ENCODE measurements at regions not wholly inside any gene's neighbourhood (a gene's known extent, or its start where the extent isn't known, plus 50 kb on each side); places are given as distances from the start of the nearest gene placed in this dataset.

DNA sequence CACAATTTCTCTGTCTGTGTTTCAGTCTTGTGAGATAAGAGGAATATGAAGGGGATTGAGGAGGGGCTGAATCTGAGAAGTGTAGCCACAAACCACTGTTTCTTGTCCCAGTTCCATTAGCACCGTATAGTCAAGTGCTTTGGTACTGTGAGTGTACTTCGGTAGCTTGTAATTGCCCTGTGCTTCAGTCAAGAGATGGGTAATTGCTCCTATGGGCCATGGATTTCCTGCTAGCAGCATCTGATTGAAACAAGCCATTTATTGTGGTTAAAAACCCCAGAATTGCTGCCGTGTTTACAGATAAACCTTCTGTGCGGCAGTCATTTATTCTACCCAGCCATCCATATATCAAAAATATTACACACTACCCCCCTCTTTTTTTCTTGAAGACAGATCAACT, 98.6 kb downstream of the MAT2B start:
- Histone ChIP-seq H3K36me3 (ENCODE audit: control insufficient read depth, insufficient read depth, low read length) (no peaks in the 10 kb centered on the region), H3K27ac (ENCODE audit: low read depth, low read length) (no peak overlapping the region), H3K9ac (ENCODE audit: low read length) (no peak overlapping the region), H3K4me3 (ENCODE audit: low read length) (no peak overlapping the region), H3K27me3 (ENCODE audit: control insufficient read depth, insufficient read depth, low read length) (no peaks in the 10 kb centered on the region), H3K4me1 (ENCODE audit: control insufficient read depth, insufficient read depth, low read length) (no peaks in the 10 kb centered on the region)

DNA sequence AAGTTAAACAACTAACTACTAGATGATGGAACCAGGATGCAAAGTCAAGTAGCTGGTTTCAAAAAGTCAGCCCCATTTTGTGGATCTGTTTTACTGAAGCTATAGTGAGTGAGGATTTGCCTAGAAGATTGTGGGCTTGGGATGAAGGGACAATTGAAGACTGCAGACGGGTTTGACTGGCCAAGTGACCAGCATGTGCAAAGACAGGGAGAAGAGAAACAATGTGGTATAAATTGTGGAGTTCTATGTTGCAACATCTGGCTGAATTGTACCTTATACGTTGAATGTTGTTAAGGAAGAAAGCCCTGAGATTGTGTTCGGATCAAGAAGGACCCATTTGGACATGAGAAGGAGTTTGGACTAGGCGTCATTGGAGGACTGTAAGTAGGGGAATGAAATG, 101.8 kb downstream of the MAT2B start:
- Histone ChIP-seq H3K27ac (ENCODE audit: low read depth, low read length) (no peak overlapping the region), H3K9ac (ENCODE audit: low read length) (no peak overlapping the region), H3K4me3 (ENCODE audit: low read length) (no peak overlapping the region), H3K36me3 (ENCODE audit: control insufficient read depth, insufficient read depth, low read length) (no peaks in the 10 kb centered on the region), H3K4me1 (ENCODE audit: control insufficient read depth, insufficient read depth, low read length) (no peaks in the 10 kb centered on the region), H3K27me3 (ENCODE audit: control insufficient read depth, insufficient read depth, low read length) (no peaks in the 10 kb centered on the region)

DNA sequence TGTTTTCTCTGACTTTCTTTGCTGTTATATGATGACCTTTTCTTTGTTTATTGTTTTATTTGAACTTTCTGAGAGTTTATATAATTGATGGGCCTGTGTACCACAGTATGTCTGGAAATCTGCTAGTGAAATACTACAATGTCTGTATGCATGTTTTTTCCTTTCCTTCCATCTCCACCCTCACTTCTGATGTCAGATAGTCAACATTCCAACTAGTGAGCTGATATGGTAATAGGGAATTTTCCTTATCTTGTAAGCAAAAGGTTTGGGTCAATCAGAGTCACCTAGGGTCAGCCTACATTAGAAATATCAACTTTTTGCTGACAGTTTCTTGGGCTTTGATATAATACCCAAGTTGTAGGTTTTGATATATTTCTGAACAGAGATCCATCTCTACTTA, 103.2 kb downstream of the MAT2B start:
- Histone ChIP-seq H3K4me3 (ENCODE audit: low read length) (no peak overlapping the region), H3K27me3 (ENCODE audit: control insufficient read depth, insufficient read depth, low read length) (no peaks in the 10 kb centered on the region), H3K36me3 (ENCODE audit: control insufficient read depth, insufficient read depth, low read length) (no peaks in the 10 kb centered on the region), H3K9ac (ENCODE audit: low read length) (no peak overlapping the region), H3K27ac (ENCODE audit: low read depth, low read length) (no peak overlapping the region), H3K4me1 (ENCODE audit: control insufficient read depth, insufficient read depth, low read length) (no peaks in the 10 kb centered on the region)

GRCh38 chr5:163609910-163610309, 104.5 kb downstream of the MAT2B start:
- H3K4me1 ChIP-seq (ENCODE audit: control insufficient read depth, insufficient read depth, low read length): no peaks in the 10 kb centered on the region
- H3K27me3 ChIP-seq (ENCODE audit: control insufficient read depth, insufficient read depth, low read length): no peaks in the 10 kb centered on the region
- no peak overlapping the region for H3K4me3 ChIP-seq (ENCODE audit: low read length)
- no peaks in the 10 kb centered on the region for H3K36me3 ChIP-seq (ENCODE audit: control insufficient read depth, insufficient read depth, low read length)
- no peak overlapping the region for H3K9ac ChIP-seq (ENCODE audit: low read length)
- no peak overlapping the region for H3K27ac ChIP-seq (ENCODE audit: low read depth, low read length)

GRCh38 chr5:163612358-163613149, 107.1 kb downstream of the MAT2B start:
- Histone ChIP-seq H3K36me3 (ENCODE audit: control insufficient read depth, insufficient read depth, low read length) (no peaks in the 10 kb centered on the region), H3K4me3 (ENCODE audit: low read length) (no peak overlapping the region), H3K9ac (ENCODE audit: low read length) (no peak overlapping the region), H3K27ac (ENCODE audit: low read depth, low read length) (no peak overlapping the region), H3K4me1 (ENCODE audit: control insufficient read depth, insufficient read depth, low read length) (no peaks in the 10 kb centered on the region), H3K27me3 (ENCODE audit: control insufficient read depth, insufficient read depth, low read length) (no peaks in the 10 kb centered on the region)

DNA sequence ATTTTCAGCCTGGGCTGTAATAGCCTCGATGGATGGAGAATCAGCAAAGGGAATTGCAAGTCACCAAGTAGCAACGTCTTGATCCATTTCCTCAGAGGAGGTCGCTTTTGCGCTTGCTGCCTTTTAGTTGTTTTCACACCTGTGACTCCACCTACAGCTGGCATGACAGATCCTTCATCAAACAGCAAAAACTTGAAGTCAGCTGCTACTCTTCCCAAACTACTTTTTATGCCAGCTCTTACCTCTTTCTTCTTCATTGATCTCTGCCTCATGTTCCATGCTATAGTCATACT, 107.7 kb downstream of the MAT2B start:
- Histone ChIP-seq H3K9ac (ENCODE audit: low read length) (no peak overlapping the region), H3K4me3 (ENCODE audit: low read length) (no peak overlapping the region), H3K27ac (ENCODE audit: low read depth, low read length) (no peak overlapping the region), H3K27me3 (ENCODE audit: control insufficient read depth, insufficient read depth, low read length) (no peaks in the 10 kb centered on the region), H3K4me1 (ENCODE audit: control insufficient read depth, insufficient read depth, low read length) (no peaks in the 10 kb centered on the region), H3K36me3 (ENCODE audit: control insufficient read depth, insufficient read depth, low read length) (no peaks in the 10 kb centered on the region)

GRCh38 chr5:163614787-163615186, 109.4 kb downstream of the MAT2B start:
- no peaks in the 10 kb centered on the region for H3K4me1 ChIP-seq (ENCODE audit: control insufficient read depth, insufficient read depth, low read length)
- H3K27ac ChIP-seq (ENCODE audit: low read depth, low read length): no peak overlapping the region
- no peaks in the 10 kb centered on the region for H3K36me3 ChIP-seq (ENCODE audit: control insufficient read depth, insufficient read depth, low read length)
- H3K27me3 ChIP-seq (ENCODE audit: control insufficient read depth, insufficient read depth, low read length): no peaks in the 10 kb centered on the region
- no peak overlapping the region for H3K4me3 ChIP-seq (ENCODE audit: low read length)
- H3K9ac ChIP-seq (ENCODE audit: low read length): no peak overlapping the region

GRCh38 chr5:163619273-163619934, 114.0 kb downstream of the MAT2B start:
- no peaks in the 10 kb centered on the region for H3K27me3 ChIP-seq (ENCODE audit: control insufficient read depth, insufficient read depth, low read length)
- no peaks in the 10 kb centered on the region for H3K36me3 ChIP-seq (ENCODE audit: control insufficient read depth, insufficient read depth, low read length)
- H3K9ac ChIP-seq (ENCODE audit: low read length): no peak overlapping the region
- H3K4me3 ChIP-seq (ENCODE audit: low read length): no peak overlapping the region
- H3K27ac ChIP-seq (ENCODE audit: low read depth, low read length): no peak overlapping the region
- H3K4me1 ChIP-seq (ENCODE audit: control insufficient read depth, insufficient read depth, low read length): no peaks in the 10 kb centered on the region

DNA sequence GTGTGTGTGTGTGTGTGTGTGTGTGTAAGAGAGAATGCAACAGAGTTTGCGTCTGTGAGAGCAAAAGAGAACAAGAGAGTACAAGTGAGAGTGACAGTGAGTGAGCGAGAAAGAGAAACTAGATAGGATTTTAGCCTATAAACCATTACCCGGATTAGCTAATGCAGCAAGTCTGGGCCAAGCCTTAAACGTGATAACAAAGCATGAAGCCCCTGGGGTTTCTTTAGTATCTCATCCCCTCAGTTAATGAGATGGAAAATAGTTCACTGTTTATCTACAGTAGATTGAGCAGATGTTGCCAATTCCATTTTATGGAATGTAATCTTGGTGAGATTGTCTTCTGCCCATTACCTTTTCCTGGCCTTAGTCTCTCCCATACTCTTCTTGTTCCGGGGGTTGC, 114.5 kb downstream of the MAT2B start:
- Histone ChIP-seq H3K9ac (ENCODE audit: low read length) (no peak overlapping the region), H3K36me3 (ENCODE audit: control insufficient read depth, insufficient read depth, low read length) (no peaks in the 10 kb centered on the region), H3K4me3 (ENCODE audit: low read length) (no peak overlapping the region), H3K27me3 (ENCODE audit: control insufficient read depth, insufficient read depth, low read length) (no peaks in the 10 kb centered on the region), H3K4me1 (ENCODE audit: control insufficient read depth, insufficient read depth, low read length) (no peaks in the 10 kb centered on the region), H3K27ac (ENCODE audit: low read depth, low read length) (no peak overlapping the region)

DNA sequence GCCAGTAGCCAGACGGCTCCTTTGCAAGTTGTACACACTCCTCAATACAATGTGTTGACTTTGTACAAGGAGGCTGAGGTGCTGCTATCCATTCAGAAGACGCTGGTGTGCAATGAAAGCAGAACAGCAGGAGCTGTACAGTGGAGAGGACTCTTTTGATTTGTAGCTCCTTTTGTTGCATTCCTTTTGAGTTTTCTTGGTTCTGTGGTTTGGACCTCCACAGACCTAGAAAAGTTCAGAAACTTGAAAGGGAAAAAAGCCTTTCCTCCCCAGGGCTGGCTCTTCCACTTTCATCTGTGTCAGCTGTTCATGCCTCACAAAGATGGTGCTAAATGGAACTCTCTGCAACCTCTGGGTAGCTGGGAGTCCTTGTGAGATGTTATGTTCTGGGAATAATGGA, 117.4 kb downstream of the MAT2B start:
- Histone ChIP-seq H3K36me3 (ENCODE audit: control insufficient read depth, insufficient read depth, low read length) (no peaks in the 10 kb centered on the region), H3K4me1 (ENCODE audit: control insufficient read depth, insufficient read depth, low read length) (no peaks in the 10 kb centered on the region), H3K27ac (ENCODE audit: low read depth, low read length) (no peak overlapping the region), H3K9ac (ENCODE audit: low read length) (no peak overlapping the region), H3K4me3 (ENCODE audit: low read length) (no peak overlapping the region), H3K27me3 (ENCODE audit: control insufficient read depth, insufficient read depth, low read length) (no peaks in the 10 kb centered on the region)

DNA sequence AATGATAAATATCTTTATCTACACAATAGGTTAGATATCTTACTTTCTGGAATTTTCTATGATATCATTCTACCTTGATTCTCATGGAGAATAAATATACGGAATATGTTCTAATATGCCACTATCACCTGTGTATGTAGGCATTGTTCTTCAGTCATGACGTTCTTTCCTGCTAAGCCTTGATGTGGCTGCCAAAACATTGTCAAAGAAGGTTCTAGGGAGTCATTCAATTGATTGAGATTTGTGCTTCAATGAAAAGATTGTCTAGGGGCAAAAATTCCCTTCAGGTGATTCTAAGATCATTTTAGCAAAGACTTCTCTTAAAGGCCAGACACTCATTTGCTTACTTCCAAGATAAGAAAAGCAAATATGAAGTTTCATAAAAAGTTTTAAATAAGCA, 118.1 kb downstream of the MAT2B start:
- no peaks in the 10 kb centered on the region for H3K4me1 ChIP-seq (ENCODE audit: control insufficient read depth, insufficient read depth, low read length)
- H3K27me3 ChIP-seq (ENCODE audit: control insufficient read depth, insufficient read depth, low read length): no peaks in the 10 kb centered on the region
- no peaks in the 10 kb centered on the region for H3K36me3 ChIP-seq (ENCODE audit: control insufficient read depth, insufficient read depth, low read length)
- H3K9ac ChIP-seq (ENCODE audit: low read length): no peak overlapping the region
- no peak overlapping the region for H3K27ac ChIP-seq (ENCODE audit: low read depth, low read length)
- H3K4me3 ChIP-seq (ENCODE audit: low read length): no peak overlapping the region

DNA sequence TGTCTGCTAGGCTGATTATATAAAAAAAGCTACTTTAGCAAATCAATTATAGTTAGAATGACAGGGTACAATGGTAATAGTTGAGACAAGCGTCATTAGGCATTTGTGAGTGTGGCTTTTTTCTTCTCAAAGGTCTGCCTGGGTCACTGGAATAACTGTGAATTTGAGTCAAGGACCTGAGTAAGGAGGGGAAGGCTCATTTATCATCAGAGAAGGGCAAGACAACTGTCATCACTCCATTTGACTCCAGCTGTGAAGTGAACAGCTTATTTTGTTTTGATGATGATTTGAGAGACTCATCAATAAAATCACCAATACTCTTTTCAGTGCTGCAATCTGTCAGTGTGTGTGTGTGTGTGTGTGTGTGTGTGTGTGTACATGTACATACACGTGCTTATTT, 118.6 kb downstream of the MAT2B start:
- H3K27me3 ChIP-seq (ENCODE audit: control insufficient read depth, insufficient read depth, low read length): no peaks in the 10 kb centered on the region
- no peak overlapping the region for H3K27ac ChIP-seq (ENCODE audit: low read depth, low read length)
- H3K4me1 ChIP-seq (ENCODE audit: control insufficient read depth, insufficient read depth, low read length): no peaks in the 10 kb centered on the region
- no peaks in the 10 kb centered on the region for H3K36me3 ChIP-seq (ENCODE audit: control insufficient read depth, insufficient read depth, low read length)
- no peak overlapping the region for H3K9ac ChIP-seq (ENCODE audit: low read length)
- no peak overlapping the region for H3K4me3 ChIP-seq (ENCODE audit: low read length)

GRCh38 chr5:163624431-163624830, 119.0 kb downstream of the MAT2B start:
- no peaks in the 10 kb centered on the region for H3K36me3 ChIP-seq (ENCODE audit: control insufficient read depth, insufficient read depth, low read length)
- no peaks in the 10 kb centered on the region for H3K4me1 ChIP-seq (ENCODE audit: control insufficient read depth, insufficient read depth, low read length)
- H3K27me3 ChIP-seq (ENCODE audit: control insufficient read depth, insufficient read depth, low read length): no peaks in the 10 kb centered on the region
- H3K27ac ChIP-seq (ENCODE audit: low read depth, low read length): no peak overlapping the region
- H3K4me3 ChIP-seq (ENCODE audit: low read length): no peak overlapping the region
- no peak overlapping the region for H3K9ac ChIP-seq (ENCODE audit: low read length)

All from rectal smooth muscle tissue (tissue), 1 donor.